GM12878 (cell line): ENCODE measurements at regions not wholly inside any gene's neighbourhood (a gene's known extent, or its start where the extent isn't known, plus 50 kb on each side); places are given as distances from the start of the nearest gene placed in this dataset.

Source experiments
- ATAC-seq: fragments of 200-7000 bp; cut with Tn5 transposase; 3 replicates; pipeline ENCODE4 v1.9.1; 2020; ENCODE audit warnings: mild to moderate bottlenecking, moderate library complexity
- BruUV-seq: library from RNA; stranded (reverse); fragments of 400-500 nt; replicated peaks from 2 replicates; lab custom pipeline; 2021; lab: Mats Ljungman, UMichigan
- CTCF ChIA-PET: fragments of 300-600 bp; sonication (Branson Sonifier 250); formaldehyde crosslinking; extraction: SDS; loops from one replicate; lab custom pipeline; 2021; ENCODE audit warnings: inconsistent platforms; lab: Yijun Ruan, JAX
- POLR2A ChIA-PET: fragments of 350-600 bp; formaldehyde crosslinking; extraction: SDS; loops from one replicate; lab custom pipeline; 2021; ENCODE audit warnings: inconsistent platforms; lab: Charles Lee
- RAD21 ChIA-PET: fragments of 300-600 bp; sonication (Branson Sonifier 250); formaldehyde crosslinking; loops from one replicate; lab custom pipeline; 2023; ENCODE audit warnings: antibody characterized with exemption; ENCODE audit not compliant: unreplicated experiment; lab: Charles Lee
- SMC1A ChIA-PET: fragments of 300-600 bp; sonication (Branson Sonifier 250); formaldehyde crosslinking; loops from one replicate; lab custom pipeline; 2023; ENCODE audit not compliant: unreplicated experiment, uncharacterized antibody; lab: Charles Lee
- DNase-seq: peaks from one replicate; pipeline ENCODE4 v3.0.0-alpha.2; 2011; ENCODE audit warnings: low read depth, low spot score
- FAIRE-seq: peaks from 3 replicates; lab custom pipeline; 2011; peaks lifted over from hg19 to GRCh38; lab: Jason Lieb, UNC
- H2AFZ ChIP-seq: 2 replicates; pipeline ENCODE4 v1.6.0; 2011; ENCODE audit warnings: low read depth, low read length, control low read depth; ENCODE audit not compliant: control insufficient read depth
- H3K27ac ChIP-seq: 2 replicates; pipeline ENCODE4 v1.5.1; 2011; ENCODE audit warnings: control low read depth; ENCODE audit not compliant: control insufficient read depth, insufficient read depth
- H3K27me3 ChIP-seq, 2 experiments: replicated peaks in 1 of 2; 2 replicates each; pipeline versions ENCODE4 v1.6.0 to v1.6.1; 2011; ENCODE audit warnings: low read length in 1 of 2; ENCODE audit not compliant: control insufficient read depth in 2 of 2, insufficient read depth in 2 of 2
- H3K36me3 ChIP-seq, 2 experiments: 2 replicates each; pipeline ENCODE4 v1.5.1; 2011; ENCODE audit warnings: low read length in 1 of 2; ENCODE audit not compliant: control insufficient read depth in 2 of 2, insufficient read depth in 2 of 2
- H3K4me1 ChIP-seq: 2 replicates; pipeline ENCODE4 v1.6.1; 2011; ENCODE audit warnings: mild to moderate bottlenecking, low read length, moderate library complexity, mixed read lengths; ENCODE audit not compliant: control insufficient read depth, insufficient read depth
- H3K4me2 ChIP-seq: 2 replicates; pipeline ENCODE4 v1.6.0; 2011; ENCODE audit warnings: control low read depth; ENCODE audit not compliant: control insufficient read depth, insufficient read depth
- H3K4me3 ChIP-seq: fragments of 200-600 bp; sonication (generic); 2 replicates; pipeline ENCODE4 v1.5.1; 2016
- H3K79me2 ChIP-seq: 2 replicates; pipeline ENCODE4 v1.6.0; 2011; ENCODE audit warnings: low read length; ENCODE audit not compliant: control insufficient read depth, insufficient read depth
- H3K9ac ChIP-seq: 2 replicates; pipeline ENCODE4 v1.8.0; 2011; ENCODE audit warnings: low read length, control low read depth, mixed read lengths; ENCODE audit not compliant: control insufficient read depth, insufficient read depth
- H3K9me3 ChIP-seq: replicated peaks from 3 replicates; pipeline ENCODE4 v1.5.1; 2011; ENCODE audit warnings: mild to moderate bottlenecking, low read length; ENCODE audit not compliant: control insufficient read depth, insufficient read depth
- H4K20me1 ChIP-seq: 2 replicates; pipeline ENCODE4 v1.6.0; 2011; ENCODE audit not compliant: control insufficient read depth, insufficient read depth
- BCLAF1 ChIP-seq: fragments of 450-650 bp; IDR thresholded peaks from 2 replicates; pipeline ENCODE4 v1.6.1; 2017; ENCODE audit warnings: antibody characterized with exemption, mild to moderate bottlenecking, moderate library complexity
- NRF1 ChIP-seq: conservative IDR thresholded peaks from 2 replicates; pipeline ENCODE4 v1.6.1; 2011; ENCODE audit warnings: mild to moderate bottlenecking, low read depth, low read length, improper control_type of control experiment
- WGBS: methylation state at CpG from one replicate; pipeline ENCODE4 v1.1.6; 2016; ENCODE audit warnings: low lambda C conversion rate; ENCODE audit not compliant: insufficient replicate concordance, insufficient coverage; ENCODE audit errors: missing lambda C conversion rate; 5-methylcytosine and 5-hydroxymethylcytosine counted together
- in situ Hi-C: fragments of 300-500 bp; cut with MboI; formaldehyde crosslinking; loops from 9 replicates; pipeline ENCODE4 v1.14.3; 2018; ENCODE audit warnings: mixed read lengths
- intact Hi-C: fragments of 100-400 bp; cut with micrococcal nuclease; formaldehyde crosslinking; loops from one replicate; pipeline ENCODE4 v1.14.2; 2022; ENCODE audit not compliant: unreplicated experiment

DNA sequence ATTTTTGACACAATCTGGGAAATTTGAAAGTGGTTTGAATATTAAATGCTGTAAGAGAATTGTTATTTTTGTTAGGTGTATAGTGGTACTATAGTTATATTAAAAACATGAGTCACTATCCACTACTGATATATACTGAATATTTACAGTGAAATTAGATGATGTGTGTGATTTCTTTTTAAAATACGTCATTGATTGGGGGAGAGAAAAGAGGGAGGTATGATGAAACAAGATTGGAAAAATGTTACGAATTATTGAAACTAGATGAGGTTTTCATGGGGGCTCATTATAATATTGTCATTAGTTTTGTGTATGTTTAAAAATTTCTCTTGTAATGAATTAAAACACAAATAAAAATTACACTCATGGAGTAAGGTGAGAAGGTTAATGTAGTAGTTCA lies 571.4 kb downstream of the HTR7 start:
- in situ Hi-C loops = no loop called here

More for the DNA sequence above, 571.4 kb downstream of the HTR7 start:
- ChIA-PET RAD21 (no interaction called here), CTCF (no interaction called here), POLR2A (no interaction called here), SMC1A (no interaction called here)
- 54% methylated on average over 2 of the region's 2 CpGs for WGBS
- H3K4me3 ChIP-seq = no peak overlapping the region
- no peaks in the 10 kb centered on the region for H3K36me3 ChIP-seq
- H3K27me3 ChIP-seq = no peaks in the 10 kb centered on the region
- no peak overlapping the region for H3K27ac ChIP-seq
- no peaks in the 10 kb centered on the region for H3K79me2 ChIP-seq
- H3K4me1 ChIP-seq = peaks cover 11% of the 10 kb centered on the region
- FAIRE-seq (no peak), DNase-seq (no peak)
- no peak for TF ChIP-seq BCLAF1
- no peak for TF ChIP-seq NRF1
- TF ChIP-seq, all 136 proteins: peak for 0
- no peaks in the 10 kb centered on the region for H3K9me3 ChIP-seq
- no peaks in the 10 kb centered on the region for H4K20me1 ChIP-seq
- H3K9ac ChIP-seq = no peak overlapping the region
- intact Hi-C loops = no loop called here
- no peak for ATAC-seq
- no peak overlapping the region for H2AFZ ChIP-seq
- no peak overlapping the region for H3K4me2 ChIP-seq
- BruUV-seq = no TSS peak
